ENCODE measurements at regions not wholly inside any gene's neighbourhood (a gene's known extent, or its start where the extent isn't known, plus 50 kb on each side); places are given as distances from the start of the nearest gene placed in this dataset.

- no peak for DNase-seq (ENCODE audit: low spot score)
Measured at GRCh38 chr13:59444210-59444857, 719.4 kb downstream of the DIAPH3 start.

GRCh38 chr13:59445812-59446211 is 717.9 kb downstream of the DIAPH3 start:
- no peak for DNase-seq (ENCODE audit: low spot score)

DNA sequence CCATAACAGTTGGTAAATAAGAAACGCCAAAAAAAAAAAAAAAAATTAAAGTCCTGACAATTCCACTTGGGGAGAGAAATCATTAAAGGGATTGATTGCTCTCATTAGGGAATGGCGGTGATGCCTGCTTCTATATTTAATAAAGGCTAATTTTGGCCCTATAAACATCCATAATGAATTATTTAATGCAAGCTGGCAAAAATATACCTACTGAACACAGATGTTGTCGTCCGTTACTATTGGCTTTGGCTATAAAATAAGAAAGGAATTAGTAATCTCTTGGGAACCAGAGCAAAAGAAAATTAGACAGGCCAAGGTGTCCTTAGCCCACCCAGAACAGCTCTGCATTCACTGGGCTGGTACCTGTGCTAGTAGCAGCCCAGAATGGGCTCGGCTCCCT is 717.3 kb downstream of the DIAPH3 start:
- no peak for DNase-seq (ENCODE audit: low spot score)

- DNase-seq (ENCODE audit: low spot score), result no peak
Measured at GRCh38 chr13:59447031-59447430, 716.7 kb downstream of the DIAPH3 start.

DNA sequence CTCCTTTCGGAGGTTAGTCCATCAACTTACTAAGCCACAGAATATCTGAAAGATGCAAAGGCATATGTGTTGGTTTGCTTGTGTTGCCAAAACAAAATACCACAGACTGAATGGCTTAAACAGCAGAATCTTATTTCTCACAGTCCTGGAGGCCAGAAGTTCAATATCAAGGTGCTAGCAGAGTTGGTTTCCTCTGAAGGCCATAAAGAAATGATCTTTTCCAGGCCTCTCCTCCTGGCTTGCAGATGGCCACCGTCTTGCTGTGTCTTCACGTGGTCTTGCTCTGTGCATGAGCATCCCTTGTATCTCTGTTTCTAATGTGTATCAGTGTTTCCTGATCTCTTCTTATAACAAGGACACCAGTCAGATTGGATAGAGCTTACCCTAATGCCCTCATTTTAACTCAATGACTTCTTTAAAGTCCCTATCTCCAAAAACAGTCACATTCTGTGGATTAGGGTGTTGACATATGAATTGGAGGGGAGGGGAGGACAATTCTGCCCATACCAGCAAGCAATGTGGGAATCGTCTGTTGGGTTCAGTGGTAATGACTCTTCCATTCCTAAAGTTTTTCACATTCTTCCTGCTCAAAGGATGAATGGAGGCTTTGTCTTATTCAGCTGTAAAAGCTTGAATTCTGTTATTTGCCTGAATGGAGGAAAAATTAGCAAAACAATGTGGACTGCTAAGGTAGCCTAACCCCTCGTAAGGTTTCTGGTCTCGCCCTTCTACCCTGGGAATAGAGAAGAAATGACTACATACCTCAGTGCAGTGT is 715.7 kb downstream of the DIAPH3 start:
- DNase-seq (ENCODE audit: low spot score), result no peak

GRCh38 chr13:59449750-59450149 is 714.0 kb downstream of the DIAPH3 start:
- no peak for DNase-seq (ENCODE audit: low spot score)

DNA sequence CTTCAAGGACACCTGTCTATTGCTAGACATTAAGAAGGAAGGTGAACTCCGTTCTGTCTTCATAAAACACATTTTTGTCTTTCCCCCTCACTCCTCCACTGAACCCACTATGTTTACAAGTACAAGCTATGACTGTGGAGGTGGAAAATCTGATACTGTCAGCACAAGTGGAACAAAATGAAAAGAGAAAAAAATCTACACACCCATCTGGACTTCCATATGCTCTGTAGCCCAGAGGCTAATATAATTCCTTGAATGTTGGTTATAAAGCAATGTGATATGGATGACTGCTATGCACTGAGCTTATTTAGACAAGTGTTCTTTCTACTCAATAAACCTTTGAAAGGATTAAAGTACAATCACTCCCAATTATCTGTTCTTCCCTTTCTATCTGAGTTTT is 713.5 kb downstream of the DIAPH3 start:
- DNase-seq (ENCODE audit: low spot score), result no peak

DNA sequence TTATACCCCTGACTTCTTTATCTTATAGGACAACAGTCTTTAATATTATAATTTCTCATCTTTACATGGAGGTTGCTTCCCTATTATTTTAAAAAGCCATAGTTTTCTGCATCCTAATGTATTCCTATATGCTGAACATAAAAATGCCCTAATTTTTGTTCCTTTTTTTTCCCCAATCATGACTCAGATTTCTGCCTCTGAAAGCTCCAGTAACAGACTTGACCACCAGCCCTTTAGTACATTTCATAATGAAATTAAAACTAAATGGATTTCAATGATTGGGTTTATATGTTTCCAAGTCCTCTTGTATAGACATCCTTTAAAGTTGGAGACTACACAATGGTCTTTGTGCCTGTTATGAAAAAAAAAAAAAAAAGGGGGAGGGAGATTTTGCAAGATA is 712.5 kb downstream of the DIAPH3 start:
- no peak for DNase-seq (ENCODE audit: low spot score)

- no peak for DNase-seq (ENCODE audit: low spot score)
Measured at GRCh38 chr13:59452189-59452890, 711.4 kb downstream of the DIAPH3 start.

DNA sequence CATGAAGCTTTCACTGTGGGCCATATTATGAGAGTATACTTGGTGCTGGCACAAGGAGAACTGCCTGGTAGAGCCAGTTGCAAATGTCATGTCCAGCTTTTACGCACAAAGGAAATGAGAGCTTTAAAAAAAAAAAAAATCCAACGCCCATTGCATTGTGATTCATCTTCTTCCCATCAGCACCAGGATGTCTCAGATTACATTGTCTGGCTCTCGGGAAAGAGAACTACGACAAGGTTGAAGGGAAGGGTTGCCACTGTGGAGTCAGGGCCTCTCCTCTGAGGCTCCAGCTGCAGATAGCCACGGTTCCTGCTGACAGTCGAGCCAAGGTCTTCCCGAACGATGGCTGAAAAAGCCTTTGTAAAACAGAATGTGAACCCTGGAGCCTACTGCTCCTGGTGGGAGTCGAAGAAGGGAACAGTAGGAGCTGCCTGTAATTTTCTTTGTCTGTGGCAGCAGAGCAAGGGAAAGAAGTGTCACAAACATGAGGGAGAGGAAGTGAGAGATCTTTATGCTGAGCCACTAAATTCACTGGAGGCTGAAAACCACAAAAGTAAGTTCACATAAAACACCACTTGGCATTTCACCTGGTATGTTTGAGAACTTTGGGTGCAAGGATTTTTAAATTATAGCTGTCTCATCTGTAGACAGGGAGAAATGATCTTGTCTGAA is 704.7 kb downstream of the DIAPH3 start:
- no peak for DNase-seq (ENCODE audit: low spot score)

- DNase-seq (ENCODE audit: low spot score), result no peak
Measured at GRCh38 chr13:59459972-59460371, 703.8 kb downstream of the DIAPH3 start.

DNA sequence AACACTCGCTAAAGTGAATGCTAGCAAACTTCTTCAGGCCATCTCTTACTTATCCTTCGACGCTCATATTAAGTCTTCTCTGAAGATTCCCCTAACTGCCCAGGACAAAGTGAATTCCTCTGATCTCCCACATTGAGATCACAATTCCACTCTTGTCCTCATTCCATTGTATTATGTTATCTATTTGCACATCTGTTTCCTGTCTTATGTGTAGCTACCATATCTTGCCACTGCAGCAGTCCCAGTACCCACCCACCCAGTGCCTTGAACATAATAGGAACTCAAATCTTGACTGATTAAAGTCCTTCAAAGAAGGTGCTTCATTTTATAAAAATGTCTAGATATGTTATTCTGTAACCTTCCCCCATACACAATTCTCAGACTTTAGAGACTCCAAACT is 702.3 kb downstream of the DIAPH3 start:
- DNase-seq (ENCODE audit: low spot score), result no peak

DNA sequence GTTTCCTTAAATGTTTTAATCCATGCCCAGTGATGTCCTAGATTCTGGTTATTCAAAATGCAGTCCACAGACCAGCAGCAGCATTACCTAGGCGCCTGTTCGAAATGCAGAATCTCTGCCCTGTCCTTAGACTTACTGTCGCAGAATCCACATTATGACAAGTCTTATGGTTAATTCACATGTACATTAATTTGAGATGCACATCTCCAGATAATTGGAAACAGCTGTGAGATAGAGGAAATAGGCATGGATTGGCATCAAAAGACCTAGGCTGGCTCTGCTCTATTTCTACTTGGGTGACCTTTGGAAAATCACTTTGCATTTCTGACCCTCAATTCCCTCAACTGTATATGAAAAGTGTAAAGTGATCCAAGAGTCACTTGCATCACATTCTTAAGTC is 700.7 kb downstream of the DIAPH3 start:
- no peak for DNase-seq (ENCODE audit: low spot score)

DNA sequence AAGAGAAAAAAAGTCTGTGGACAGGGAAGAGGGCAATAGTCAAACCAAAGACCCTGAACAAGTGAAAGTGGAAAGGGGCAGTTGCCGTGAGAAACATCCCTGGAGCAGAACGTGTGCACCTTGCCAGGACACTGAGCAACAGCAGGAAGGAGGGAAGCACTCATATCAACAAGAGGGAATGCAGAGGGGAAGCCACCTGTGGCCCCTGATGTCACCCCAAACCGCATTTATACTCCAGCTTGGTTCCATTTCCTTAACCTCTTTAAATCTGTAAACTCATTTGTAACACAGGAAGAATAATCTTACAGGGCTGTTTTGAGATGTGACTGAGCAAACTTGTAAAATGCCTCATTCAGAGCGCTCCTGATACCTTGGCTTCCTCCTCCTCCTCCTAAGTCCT is 698.8 kb downstream of the DIAPH3 start:
- no peak for DNase-seq (ENCODE audit: low spot score)

DNA sequence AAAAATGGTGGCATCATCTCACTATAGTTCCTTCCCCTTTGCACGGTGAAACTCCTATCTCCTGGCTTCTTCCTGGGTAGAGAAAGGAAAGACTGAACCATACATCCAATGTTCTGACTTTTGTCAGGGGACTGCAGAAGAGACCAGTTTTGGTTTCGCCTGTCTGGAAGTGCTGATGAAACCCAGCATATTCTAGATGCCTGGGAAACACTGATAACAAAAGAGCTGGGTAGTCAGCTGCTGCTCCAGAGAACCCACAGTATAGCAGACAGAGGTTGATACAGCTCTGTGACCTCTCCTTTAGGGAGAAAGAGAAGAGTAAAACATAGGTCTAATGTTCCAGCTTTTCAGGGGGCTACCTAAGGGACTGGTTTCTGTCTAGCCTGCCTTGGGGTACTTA is 695.3 kb downstream of the DIAPH3 start:
- DNase-seq (ENCODE audit: low spot score), result no peak

DNA sequence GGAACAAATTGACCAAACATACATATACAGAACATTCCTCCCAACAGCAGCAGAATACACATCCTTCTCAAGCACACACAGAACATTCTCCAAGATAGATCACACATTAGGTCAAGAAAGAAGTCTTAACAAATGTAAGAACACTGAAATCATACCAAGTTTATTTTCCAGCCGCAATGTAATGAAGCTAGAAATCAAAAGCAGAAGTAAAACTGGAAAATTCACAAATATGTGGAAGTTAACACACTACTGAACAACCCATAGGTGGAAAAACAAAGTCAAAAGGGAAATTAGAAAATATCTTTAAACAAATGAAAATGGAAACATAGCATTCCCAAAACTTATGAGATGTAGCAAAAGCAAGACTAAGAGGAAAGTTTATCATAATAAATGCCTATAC is 692.6 kb downstream of the DIAPH3 start:
- DNase-seq (ENCODE audit: low spot score), result no peak

- no peak for DNase-seq (ENCODE audit: low spot score)
Measured at GRCh38 chr13:59472134-59472533, 691.6 kb downstream of the DIAPH3 start.

DNA sequence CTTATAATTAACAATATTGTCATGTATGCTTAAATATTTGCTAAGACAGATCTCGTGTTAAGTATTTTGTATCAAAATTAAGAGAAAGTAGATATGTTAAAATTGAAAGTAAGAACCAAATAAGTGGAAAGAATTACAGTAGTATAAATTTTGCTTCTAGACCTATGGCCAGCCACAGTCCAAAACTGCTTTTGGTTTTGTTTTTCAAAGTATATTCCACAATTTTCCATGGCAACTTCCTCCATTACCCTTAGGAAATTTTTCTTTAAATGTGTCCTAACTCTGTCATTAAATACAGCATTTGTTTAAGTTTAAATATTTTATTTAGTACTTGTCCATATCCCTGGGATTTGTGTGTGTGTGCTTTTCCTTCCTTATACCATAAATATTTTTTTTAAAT is 689.0 kb downstream of the DIAPH3 start:
- DNase-seq (ENCODE audit: low spot score), result no peak

GRCh38 chr13:59475911-59476310 is 687.8 kb downstream of the DIAPH3 start:
- no peak for DNase-seq (ENCODE audit: low spot score)

DNA sequence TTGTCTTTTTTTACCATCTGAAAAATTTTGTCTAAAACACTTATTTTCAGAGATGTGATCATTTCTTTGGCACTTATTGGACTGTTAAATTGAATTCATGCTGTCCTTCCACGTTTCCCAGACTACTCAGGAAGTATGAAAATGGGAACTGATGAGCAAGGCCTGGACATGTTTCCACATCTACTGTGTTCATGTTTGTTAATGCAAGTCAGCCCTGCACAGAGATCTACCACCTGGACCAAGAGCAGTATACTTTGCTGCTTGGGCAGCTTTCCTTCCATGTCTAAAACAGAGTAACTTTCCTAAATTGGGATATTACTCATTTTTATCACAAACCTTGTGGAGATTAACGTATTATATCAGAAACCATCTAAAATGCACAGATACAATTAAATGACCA is 687.4 kb downstream of the DIAPH3 start:
- DNase-seq (ENCODE audit: low spot score), result no peak

GRCh38 chr13:59477011-59477410 is 686.7 kb downstream of the DIAPH3 start:
- peak; percentile 44 for DNase-seq (ENCODE audit: low spot score)

DNA sequence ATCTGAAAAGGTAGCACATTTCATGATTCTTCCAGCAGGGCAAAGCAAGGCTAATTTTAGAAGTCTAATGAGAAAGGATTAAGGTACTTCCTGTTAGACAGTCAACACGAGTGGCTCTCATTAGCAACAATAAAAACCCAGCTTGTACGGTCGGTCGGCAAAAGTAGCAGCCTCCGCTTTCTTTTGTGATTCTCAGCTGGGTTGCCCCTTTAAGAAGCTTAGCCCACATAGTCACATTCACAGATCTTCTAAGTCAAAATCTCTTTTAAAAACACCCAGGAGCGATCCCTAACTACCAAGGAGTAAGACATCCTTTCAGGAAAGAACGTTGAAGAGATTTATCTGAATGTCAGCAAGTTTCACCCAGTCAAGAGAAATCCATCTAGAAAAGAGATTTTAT is 684.8 kb downstream of the DIAPH3 start:
- no peak for DNase-seq (ENCODE audit: low spot score)

Measured in HT-29 (cell line).